Erythroblast (primary cell): ENCODE measurements at regions not wholly inside any gene's neighbourhood (a gene's known extent, or its start where the extent isn't known, plus 50 kb on each side); places are given as distances from the start of the nearest gene placed in this dataset.

ENCODE experiments used
- GATA1 ChIP-seq: IDR thresholded peaks from 2 replicates; pipeline ENCODE4 v1.6.1; 2011; ENCODE audit warnings: low read depth, mild to moderate bottlenecking, control low read depth, low read length, moderate library complexity
- POLR2A ChIP-seq: IDR thresholded peaks from 2 replicates; pipeline ENCODE4 v1.6.1; 2011; ENCODE audit warnings: mild to moderate bottlenecking, low read length

GRCh38 chr18:24543086-24543794 lies 82.8 kb downstream of the HRH4 start:
- no peak for TF ChIP-seq POLR2A
- TF ChIP-seq GATA1, result no peak
